ENCODE measurements at regions not wholly inside any gene's neighbourhood (a gene's known extent, or its start where the extent isn't known, plus 50 kb on each side); places are given as distances from the start of the nearest gene placed in this dataset.

DNA sequence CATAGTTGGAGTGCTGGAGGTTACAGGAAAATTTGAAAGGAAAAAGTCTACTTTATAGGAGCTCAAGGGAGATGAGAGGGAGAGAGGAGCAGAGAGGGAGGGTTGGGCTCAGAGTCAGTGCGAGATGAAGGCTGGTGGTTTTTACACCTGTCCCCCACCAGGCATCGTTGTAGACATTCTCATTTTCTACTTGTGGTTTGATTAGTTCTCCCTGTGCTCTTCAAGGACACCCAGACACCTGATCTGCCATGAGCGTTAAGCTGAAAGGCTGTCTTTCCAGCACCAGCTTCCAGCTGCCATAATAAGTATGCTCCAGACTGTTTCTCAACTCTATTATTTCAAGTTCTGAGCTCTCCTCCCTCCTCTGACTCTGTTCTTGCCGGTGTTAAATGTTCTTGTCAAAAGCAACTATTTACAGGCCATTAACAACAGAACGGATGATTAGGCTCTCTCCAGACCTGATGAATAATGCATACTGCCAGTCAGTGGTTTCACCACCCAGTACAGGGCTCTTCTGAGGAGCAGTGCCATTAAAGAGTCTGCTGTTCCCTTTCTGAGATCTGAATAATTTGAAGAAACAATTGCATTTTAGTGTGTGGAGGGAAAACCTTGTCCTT, 514.6 kb upstream of the MCTP2 start:
- no peak for DNase-seq (ENCODE audit: low read depth)

DNA sequence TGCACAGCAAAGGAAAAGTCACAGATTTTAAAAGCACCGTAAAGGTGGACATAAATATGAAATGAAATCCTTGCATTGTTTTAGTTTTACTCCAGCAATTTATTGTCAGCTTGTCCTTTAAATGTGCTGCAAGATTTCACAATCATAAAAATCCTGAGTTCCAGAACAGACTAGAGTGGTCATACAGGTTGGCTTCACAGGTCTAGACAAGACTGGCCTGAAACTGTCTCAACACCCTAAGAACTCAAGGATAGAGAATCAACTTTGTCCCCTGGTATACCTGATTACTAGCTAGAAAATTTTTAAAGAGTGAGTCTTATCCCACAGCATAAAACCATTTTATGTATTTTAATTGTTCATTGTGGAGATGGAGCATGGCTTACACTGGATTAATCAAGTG, 521.7 kb upstream of the MCTP2 start:
- DNase-seq (ENCODE audit: low read depth): no peak

DNA sequence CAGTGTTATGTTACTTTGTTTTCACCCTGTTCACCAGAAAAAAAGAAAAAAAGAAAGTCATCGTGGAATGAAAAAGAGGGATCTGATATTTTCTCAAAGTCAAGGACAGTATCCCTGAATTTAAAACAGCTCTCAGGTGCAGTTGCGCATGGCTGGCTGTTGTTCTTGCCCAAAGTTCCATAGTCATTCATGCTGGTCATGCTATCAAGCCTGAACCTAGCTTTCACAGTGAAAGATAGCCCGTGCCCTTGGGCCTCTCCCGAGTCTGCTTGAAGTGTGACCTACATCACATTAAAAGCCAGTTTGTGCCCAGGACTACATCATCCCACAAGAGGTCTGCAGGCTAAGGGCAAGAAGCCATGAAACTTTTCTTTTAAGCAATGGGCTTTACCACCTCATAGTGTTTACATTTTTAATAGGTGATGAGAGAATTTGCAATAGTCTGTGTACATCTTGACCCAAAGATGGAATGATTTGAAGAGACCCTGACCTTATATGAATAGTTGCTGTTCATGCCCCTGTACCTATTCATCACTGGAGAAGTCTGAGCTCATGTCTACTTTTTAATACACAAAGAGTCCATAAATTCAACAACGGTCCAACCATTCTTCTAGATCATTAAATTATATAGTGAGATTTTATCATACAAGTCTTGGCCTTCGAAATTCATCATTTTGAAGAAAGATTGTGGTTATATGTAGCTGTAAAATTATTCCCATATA, 522.5 kb upstream of the MCTP2 start:
- no peak for DNase-seq (ENCODE audit: low read depth)

DNA sequence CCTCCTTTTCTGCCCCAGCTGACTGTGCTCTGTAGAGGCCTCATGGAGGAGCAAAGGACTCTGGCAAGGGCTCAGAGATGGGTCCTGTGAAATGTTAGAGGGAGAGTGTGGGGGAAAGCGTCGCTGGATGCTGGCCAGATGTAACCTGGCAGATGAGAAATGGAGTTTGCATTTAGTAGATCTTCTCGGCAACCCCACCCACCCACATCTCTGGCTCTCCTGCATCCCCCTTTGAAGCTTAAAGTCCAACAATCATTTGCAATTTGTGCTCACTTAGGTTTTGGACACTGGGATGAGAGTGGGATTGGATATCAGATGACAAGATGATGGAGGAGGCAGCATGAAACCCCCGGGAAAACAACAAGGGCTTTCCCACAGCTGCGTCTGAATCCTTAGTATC, 523.6 kb upstream of the MCTP2 start:
- DNase-seq (ENCODE audit: low read depth): no peak

DNA sequence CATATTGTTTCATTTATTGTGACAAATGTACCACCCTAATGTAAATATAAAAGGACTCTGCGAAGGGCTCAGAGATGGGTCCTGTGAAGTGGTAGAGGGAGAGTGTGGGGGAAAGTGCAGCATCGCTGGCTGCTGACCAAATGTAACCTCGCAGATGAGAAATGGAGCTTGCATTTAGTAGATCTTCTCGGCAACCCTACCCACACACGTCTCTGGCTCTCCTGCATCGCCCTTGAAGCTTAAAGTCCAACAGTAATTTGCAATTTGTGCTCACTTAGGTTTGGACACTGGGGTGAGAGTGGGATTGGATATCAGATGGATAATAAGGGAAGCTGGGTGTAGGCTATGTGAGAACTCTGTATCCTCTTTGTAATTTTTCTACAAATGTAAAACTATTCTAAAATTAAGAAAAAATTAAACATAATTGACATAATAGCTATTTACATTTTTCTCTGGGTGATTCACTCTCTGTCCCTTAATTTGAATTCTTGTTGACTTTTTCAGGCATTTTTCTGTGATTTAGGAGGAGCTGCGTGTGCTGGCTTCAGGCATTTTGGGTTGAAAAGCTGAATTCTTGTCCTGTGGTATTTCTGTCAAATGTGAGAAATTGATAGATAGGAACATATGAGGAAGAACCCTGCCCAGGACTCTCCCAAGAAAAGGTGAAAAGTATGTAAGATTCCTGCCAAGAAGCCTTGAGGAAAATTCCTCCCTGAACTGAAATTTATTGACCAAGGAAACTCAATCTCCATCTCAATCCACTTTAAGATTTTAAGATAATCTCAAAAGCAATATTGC, 524.7 kb upstream of the MCTP2 start:
- DNase-seq (ENCODE audit: low read depth): no peak

DNA sequence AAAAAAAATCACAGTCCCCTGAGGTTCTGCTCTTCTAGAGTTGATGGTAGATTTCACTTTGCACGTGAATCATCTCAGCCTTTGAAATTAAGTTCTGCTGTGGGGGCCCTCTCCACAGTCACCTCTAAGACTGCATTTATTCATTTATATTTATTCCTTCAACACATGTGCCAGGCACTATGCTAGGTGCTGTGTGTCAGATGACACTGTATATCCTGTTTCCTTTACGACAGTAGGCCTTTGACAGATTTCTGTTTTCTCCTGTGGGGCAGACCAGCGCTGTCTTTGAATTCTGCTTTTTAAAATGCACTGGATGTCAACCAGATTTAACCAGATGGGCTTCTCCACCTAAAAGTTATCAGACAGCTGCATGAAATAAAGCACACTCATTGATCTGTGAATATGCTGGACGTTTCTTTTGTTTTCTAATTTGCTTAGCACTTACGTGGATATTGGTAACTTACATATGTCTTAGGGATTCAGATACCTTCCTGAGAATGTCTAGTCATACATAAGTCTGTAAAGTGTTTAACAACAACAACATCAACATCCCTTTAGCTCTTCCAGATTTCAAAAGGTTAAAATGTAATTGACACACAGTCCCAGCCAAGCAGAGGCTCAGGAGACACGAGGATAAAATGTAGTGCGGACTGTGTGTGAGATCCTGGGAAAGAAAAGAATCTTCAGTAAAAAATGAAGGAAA, 525.5 kb upstream of the MCTP2 start:
- no peak for DNase-seq (ENCODE audit: low read depth)

DNA sequence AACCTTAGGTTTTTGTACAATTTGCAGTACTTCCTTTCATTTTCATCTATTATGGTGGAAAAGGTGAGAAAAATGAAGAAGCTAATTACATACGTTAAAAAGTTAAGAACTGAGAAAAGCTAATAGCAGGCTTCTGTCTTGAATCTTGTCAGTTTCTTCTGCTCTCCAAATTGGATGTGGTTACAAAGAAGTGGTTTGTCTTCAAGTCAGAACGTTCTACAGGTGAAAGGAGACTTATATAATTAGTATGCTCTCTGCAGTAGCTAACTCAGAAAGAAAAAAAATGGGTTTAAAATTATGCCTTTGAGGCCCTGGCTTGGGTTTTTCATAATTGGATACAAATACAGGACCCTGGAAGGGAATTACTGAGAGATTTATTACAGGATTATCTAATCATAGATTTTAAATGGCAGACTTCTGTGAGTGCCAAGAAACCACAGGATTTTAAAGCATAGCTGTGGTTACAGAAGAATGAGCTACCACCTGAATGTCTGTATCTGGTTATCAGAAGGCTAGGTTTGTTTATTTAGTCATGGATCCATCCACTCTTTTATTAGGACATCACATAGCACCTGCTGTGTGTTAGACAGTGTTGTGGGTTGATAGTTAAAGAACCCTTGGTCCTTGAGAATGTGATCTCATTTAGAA, 528.1 kb upstream of the MCTP2 start:
- no peak for DNase-seq (ENCODE audit: low read depth)

DNA sequence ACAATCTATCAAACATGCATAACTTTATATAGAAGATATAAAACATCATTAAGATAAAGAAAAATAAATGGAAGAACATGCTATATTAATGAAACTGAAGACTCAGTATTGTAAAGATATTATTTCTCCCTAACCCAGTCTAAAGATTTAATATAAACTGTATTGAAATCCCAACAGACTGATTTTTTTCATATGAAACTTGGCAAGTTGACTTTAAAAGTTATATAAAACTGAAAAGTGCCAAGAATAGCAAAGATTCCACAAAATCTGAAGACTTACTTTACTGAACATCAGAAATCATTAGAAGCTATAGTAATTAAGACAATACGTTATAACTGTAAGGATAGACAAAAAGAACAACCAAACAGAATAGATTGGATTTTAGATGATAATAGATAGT, 531.3 kb upstream of the MCTP2 start:
- DNase-seq (ENCODE audit: low read depth): no peak

DNA sequence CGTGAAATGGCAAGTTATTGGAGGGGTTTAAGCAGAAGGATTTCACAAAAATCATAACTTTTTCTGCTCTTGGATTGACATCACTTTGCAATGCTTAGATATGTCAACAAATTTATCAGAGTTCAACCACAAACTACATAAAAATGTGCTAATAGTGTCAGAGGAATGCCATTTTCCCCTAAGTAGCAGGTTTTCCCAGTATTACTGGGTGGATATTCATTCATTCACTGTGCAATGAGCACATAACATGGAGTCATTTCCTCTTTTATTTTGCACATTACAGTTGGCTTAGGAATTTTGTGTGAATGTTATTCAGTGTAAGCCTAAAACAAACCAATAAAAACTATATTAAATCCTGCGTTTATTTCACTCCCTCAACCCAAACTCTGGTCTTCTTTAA, 537.3 kb upstream of the MCTP2 start:
- DNase-seq (ENCODE audit: low read depth): no peak

DNA sequence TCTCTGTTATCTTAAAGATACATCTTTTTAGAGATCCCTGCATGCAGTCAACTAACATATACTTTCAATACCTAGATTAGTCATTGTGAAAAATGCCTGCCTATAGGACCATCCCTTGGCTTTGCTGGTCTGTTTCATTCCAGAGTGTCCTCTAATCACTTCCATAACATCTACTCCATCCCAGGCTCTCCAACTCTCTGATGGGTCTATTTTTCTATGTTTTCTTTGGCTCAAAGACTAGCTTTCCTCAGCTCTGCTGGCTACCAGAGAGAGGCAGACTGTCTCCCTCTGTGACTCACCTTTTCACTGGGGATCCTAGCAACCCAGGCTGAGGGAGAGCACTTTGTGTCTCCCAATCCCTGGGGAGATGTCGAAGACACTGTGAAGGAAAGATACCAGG, 547.7 kb upstream of the MCTP2 start:
- DNase-seq (ENCODE audit: low read depth): no peak

DNA sequence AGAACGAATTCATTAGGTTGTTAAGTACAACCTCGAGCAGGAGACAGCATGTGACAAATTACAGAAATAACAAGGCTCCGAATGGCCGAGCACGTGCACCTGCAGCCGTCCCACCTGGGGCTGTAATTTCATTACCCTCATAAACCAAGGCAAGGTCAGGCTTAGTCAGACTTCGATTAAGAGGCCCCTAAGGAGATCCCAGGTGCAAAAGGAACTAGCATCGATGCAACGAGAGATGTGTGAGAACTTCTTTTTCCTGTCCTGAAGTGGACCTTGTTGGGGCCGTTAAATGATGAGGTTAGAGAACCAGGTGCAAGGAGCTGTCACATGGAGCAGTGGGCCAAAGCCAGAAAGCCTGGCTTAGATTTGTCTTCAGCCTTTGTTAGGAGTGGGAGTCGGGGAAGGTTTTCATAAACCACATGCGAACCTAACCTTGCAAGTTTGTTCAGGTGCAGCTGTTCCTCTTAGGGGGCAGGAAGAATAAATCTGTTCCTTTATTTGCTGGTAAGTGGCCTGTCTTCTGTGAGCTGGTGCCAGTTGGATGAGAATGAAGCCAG, 559.9 kb upstream of the MCTP2 start:
- no peak for DNase-seq (ENCODE audit: low read depth)

DNA sequence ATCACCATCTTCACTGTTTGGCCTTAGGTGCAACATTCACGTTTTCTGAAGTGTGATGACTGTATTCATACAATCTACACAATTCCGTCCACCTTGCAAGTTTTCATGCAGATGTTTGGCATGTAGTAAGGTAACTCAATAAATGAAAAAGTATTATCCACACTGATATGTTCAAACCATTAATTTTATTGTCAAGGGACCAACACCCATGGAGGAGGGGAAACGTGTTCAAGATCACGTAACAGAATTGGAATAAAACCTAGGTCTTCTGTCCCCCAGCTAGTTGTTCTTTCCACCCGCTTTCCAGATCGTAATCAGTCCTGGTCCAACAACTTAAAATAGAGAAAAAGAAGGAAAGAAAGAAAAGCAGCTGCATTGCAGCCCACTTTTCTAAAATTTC, 560.4 kb upstream of the MCTP2 start:
- no peak for DNase-seq (ENCODE audit: low read depth)

DNA sequence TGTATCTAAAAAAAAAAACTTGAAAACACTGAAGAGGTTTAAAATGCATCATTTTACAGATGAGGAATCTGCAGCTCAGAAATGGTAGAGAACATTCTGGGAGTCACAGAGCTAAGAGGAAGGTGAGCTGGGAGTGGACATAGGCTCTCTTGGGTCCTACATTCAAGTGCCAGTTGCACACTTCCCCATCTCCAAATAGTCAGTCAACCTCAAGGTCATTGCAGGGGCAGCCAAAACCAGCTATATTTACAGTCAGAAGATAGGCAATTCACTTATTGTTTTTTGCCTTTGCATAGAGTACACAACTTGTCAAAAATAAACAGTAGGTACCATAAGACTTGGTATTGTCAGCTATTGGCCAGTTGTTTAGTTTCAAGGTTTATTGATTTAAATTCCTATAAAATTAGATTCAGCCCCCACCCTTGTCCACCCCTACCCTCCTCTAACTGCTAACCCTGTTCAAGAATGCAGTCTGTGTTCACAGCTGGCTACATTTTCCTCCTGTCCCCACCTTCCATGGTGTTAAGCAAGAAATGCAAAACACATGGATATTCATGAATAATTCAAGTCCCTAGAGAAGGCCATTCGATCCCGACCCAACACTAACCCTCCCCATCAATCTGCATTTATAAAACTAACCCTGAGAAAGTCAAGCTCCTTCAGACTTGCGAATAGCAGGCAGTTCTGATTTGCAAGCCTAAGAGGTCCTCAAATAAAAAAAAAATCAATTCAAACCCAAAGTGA, 567.0 kb upstream of the MCTP2 start:
- no peak for DNase-seq (ENCODE audit: low read depth)

DNA sequence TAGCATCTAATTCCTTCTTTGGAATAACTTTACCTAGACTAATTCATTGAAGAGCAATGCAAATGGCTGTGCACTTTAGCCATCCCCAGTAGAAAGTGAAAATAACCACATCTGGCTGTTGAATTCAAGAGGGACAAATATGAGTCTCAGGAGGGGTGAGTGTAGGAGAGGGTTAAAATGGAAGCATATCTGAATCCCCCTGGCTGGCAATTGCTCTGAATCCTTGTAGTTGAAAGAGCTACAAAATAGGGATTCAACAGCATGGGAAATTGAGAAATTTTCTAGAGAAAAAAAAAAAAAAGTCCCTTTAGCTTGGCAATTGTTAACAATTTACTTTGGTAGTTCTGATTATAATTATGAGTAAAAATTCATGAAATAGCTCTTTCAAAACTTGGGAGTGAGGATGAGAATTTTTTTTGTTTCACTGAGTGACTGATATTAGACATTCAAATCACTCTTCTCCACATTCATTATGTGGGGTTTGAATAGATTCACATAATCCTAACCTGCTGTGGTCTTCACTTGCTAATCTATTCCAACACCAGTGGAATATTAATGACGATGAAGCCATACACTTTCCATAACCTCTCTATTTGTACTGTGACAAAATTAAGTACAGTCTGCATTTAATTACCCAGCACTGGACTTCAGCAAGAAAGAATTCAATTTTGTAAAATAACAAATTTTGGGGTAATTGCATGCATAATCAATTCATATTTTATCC, 569.0 kb upstream of the MCTP2 start:
- no peak for DNase-seq (ENCODE audit: low read depth)

DNA sequence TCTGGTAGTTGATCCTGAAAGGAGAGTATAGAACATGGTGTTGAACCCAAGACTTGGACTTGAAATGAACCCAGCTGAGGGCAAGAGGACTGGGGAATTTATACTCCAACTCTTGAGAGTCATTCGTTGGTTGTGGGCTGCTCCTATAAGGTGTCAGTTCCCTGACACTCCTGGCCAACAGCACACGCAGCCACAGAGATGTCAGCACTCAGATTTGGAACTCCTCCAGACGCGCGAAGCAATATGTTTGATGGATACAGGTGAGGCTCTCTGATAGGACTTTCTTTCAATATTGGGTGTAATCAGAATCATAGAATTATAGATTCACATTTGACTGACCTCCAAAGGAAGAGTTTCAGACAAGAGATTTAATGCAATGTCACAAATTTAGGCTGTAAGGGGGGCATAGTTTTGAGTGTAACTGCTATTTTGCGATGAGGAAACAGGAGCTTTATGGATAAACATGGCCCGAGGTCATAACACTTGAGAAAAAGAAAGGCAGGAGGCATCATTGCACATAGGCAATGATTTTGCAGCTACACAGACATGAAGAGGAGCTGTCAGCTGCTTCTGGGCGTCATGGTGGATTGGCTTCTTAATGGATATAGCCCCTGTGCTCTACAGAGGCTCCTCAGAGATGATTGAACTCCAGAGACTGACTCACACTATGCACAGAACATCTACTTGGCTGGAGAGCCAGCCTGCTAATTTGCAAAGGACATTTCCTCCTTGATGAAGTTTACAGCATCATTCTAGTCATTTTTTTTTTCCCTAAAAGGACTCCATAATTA, 569.2 kb upstream of the RGMA start:
- no peak for DNase-seq (ENCODE audit: low read depth)

DNA sequence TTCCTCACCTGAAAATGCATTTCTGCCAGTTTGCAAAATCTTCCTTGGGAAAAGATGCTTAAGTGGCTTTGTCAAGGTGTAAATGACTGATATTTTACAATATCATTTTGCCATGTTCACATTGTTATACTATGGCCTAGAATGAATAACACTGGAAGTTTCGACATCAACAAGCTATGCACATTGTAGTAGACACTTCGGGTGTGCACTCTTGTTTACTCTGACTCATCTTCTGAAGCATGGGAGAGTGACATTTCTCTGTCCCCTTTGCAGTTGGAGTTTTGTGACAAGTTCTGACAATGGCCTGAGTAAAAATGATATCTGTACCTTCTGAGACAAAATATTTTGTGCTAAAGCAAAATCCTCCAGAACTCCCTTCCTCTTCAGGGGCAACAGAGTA, 567.0 kb upstream of the RGMA start:
- no peak for DNase-seq (ENCODE audit: low read depth)

DNA sequence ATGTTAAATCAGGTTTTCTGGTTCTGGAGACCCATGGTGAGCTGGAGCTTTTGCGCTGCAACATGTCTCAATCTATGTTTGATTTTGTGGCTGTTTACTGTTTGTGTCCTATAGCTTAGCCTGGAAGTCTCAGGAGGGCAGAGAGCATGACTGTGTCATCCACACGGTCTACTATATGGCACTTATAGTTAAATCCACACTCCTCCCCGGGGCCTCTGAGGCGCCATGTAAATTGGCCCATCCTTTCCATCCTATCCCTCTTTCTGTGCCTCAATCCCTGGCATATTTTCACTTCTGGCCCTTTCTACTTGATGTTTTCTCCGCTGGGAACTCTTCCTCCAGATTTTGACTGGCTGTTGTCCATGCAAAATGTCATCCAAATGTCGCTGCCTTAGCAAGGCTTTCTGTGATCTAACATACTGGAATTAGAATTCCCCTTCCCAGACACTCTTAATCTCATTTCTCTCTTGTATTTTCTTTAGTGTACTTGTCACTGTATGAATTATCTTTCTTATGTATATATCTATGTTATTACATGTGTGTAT, 560.8 kb upstream of the RGMA start:
- no peak for DNase-seq (ENCODE audit: low read depth)

DNA sequence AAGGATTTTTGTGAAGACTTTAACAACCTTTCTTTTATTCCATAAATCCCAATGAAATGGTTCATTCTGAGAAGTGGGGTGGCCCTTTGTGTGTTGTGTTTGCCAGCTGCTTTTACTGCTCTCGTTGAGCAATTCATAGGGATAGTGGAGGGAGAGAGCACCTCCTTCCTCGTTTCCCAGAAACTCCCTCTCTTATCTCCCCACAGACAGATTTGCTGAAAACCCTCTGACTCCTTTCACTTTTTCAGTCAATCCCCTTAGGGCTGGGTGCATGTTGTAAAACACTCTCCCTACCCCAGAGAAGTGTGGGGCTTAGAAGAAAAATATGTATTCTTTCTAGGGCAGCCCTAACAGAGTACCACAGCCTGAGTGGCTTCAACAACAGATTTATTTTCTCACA, 557.2 kb upstream of the RGMA start:
- no peak for DNase-seq (ENCODE audit: low read depth)

DNA sequence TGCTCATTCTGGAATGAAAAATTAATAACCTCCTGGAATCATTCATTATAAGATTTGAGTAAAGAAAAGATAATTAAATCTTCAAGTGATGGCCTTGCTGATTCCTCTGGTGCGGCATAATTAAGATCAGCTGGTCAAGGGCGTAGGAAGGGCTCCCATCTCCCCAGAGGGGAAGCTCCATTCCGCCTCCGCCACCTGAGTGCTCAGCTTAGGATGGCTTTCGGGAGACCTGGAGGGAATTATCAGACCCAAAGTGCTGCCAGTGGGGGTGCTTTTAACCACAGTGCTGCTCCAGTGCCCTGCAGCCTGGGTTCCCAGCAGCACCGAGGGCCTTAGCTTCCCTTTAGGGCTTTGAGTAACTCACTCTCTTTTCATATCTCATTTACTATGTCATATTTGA, 556.6 kb upstream of the RGMA start:
- no peak for DNase-seq (ENCODE audit: low read depth)

All from CMK (cell line).